HFFc6 (cell line): ENCODE measurements at regions not wholly inside any gene's neighbourhood (a gene's known extent, or its start where the extent isn't known, plus 50 kb on each side); places are given as distances from the start of the nearest gene placed in this dataset.

Experiments used
- DNase-seq: peaks from one replicate; pipeline ENCODE4 v3.0.0-alpha.2; 2018
- H3K27ac Mint-ChIP-seq: 2 replicates; pipeline ENCODE4 v1.8.0; 2020; ENCODE audit warnings: mild to moderate bottlenecking, mixed read lengths
- H3K27me3 Mint-ChIP-seq: 2 replicates; pipeline ENCODE4 v1.8.0; 2021; ENCODE audit warnings: mild to moderate bottlenecking, moderate library complexity, mixed read lengths; ENCODE audit not compliant: insufficient read depth
- H3K36me3 Mint-ChIP-seq: 2 replicates; pipeline ENCODE4 v1.8.0; 2021; ENCODE audit warnings: low read depth, mixed read lengths
- H3K4me1 Mint-ChIP-seq: 2 replicates; pipeline ENCODE4 v1.8.0; 2020; ENCODE audit warnings: low read depth, mixed read lengths
- H3K4me3 Mint-ChIP-seq: 2 replicates; pipeline ENCODE4 v1.8.0; 2020; ENCODE audit warnings: mild to moderate bottlenecking, moderate library complexity, mixed read lengths
- H3K9me3 Mint-ChIP-seq: 2 replicates; pipeline ENCODE4 v1.8.0; 2020; ENCODE audit warnings: mild to moderate bottlenecking, mixed read lengths
- TF ChIP-seq, protein P1 (sequence below): fragments of 200-600 bp; sonication (generic); IDR thresholded peaks from 2 replicates; pipeline ENCODE4 v1.5.0; 2021; ENCODE audit warnings: antibody characterized with exemption, mild to moderate bottlenecking

DNA sequence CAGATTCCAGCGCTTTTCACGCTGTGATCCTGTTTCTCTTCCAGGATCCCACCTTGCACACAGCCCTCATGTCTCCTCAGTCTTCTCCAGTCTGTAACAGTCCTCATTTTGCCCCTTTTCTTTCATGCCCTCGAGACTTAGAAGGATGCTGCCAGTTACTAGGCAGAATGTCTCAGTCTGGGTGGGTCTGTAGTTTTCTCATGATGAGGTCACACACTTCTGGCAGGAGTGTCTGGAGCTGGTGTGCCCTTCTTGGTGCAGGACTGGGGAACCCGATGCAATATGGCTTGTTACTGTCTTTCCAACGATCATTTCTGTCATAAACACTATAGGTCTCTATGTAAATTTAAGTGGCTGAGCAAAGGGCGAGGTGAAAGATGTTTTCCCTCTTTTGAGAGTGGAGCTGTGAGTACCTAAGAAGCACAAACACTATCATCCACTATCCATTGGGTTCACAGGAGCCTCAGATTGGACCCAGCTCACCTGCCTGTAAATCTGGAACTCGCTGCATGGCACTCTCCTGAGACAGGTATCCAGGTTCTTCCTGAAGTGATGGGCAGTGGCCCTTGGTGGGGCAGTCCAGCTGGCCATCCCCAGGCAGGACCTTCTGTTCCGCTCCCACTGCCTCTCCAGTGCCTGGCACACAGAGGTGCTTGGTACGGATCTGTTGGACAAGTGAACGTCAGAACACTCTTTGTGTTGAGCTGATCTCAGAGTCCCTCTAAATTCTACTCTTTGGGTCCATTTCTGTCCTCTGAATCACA, 64.3 kb upstream of the ZNF32 start:
- H3K9me3 Mint-ChIP-seq, result no peaks in the 10 kb centered on the region
- no peak for DNase-seq
- no peaks in the 10 kb centered on the region; the same call in none of the 2 replicates for H3K27me3 Mint-ChIP-seq
- H3K27ac Mint-ChIP-seq, result no peak overlapping the region
- no peak overlapping the region for H3K4me3 Mint-ChIP-seq
- peaks cover 11% of the 10 kb centered on the region for H3K4me1 Mint-ChIP-seq
- H3K36me3 Mint-ChIP-seq, result no peaks in the 10 kb centered on the region
- TF ChIP-seq, protein P1, sequence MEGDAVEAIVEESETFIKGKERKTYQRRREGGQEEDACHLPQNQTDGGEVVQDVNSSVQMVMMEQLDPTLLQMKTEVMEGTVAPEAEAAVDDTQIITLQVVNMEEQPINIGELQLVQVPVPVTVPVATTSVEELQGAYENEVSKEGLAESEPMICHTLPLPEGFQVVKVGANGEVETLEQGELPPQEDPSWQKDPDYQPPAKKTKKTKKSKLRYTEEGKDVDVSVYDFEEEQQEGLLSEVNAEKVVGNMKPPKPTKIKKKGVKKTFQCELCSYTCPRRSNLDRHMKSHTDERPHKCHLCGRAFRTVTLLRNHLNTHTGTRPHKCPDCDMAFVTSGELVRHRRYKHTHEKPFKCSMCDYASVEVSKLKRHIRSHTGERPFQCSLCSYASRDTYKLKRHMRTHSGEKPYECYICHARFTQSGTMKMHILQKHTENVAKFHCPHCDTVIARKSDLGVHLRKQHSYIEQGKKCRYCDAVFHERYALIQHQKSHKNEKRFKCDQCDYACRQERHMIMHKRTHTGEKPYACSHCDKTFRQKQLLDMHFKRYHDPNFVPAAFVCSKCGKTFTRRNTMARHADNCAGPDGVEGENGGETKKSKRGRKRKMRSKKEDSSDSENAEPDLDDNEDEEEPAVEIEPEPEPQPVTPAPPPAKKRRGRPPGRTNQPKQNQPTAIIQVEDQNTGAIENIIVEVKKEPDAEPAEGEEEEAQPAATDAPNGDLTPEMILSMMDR, result no peak

DNA sequence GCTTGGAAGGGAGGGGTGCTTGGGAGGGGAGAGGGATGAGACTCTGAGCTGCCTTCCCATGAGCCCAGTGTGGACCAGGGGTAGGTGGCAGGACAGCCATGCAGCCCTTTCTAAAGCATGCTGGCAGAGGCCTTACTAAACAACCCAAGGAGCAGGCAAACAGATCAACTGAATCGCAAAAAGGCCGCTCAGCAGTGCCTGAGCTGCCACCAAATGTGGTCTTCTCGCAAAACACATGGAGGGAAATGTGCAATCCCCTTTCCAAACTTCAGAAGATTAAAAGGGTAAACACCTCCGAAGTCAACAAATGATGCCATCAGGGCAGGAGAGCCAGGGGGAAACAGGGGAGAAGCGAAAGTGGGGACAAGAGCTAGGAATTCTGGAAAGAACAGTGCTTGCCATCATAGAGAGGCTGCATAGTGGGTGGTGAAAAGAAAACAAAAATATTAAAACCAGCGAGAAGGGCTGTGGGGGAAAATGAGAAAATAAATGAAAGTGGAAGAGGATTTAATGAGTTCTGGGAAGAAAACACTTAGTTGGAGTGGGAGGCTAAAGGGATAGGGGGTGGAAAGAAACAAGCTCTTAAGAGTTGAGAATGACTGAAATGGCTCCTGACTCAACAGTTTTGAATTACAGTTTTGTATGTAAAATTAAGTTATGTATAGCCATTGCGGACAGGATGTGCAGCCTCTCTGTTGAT, 62.2 kb upstream of the ZNF32 start:
- no peaks in the 10 kb centered on the region for H3K9me3 Mint-ChIP-seq
- no peak overlapping the region for H3K4me3 Mint-ChIP-seq
- H3K27me3 Mint-ChIP-seq, result no peaks in the 10 kb centered on the region; the same call in none of the 2 replicates
- TF ChIP-seq, protein P1, result no peak
- no peak for DNase-seq
- H3K36me3 Mint-ChIP-seq, result no peaks in the 10 kb centered on the region
- no peak overlapping the region for H3K27ac Mint-ChIP-seq
- H3K4me1 Mint-ChIP-seq, result peaks cover 14% of the 10 kb centered on the region

DNA sequence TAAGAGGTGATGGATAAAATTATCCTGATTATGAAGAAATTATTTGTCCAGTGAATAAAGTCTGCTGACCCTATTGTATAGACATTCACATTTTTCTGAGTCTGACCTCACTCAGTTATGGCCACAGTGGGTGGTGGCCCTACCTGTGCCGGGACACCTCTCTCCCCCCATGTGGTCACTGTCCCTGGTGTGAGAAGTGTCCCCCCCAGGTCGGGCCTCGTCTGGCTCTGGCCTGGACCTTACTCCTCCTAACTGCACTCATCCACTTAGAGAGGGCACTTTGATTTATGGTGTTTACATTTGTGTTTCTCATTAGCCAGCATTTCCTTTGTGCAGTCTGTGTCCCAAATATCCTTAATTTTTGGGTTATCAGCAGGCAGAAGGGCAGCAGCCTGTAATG, 59.6 kb upstream of the ZNF32 start:
- Mint-ChIP-seq H3K4me1 (peaks cover 14% of the 10 kb centered on the region), H3K9me3 (no peaks in the 10 kb centered on the region), H3K27me3 (peaks cover 2% of the 10 kb centered on the region), H3K27ac (no peak overlapping the region), H3K4me3 (no peak overlapping the region), H3K36me3 (no peaks in the 10 kb centered on the region)
- TF ChIP-seq, protein P1, result no peak
- DNase-seq, result no peak

DNA sequence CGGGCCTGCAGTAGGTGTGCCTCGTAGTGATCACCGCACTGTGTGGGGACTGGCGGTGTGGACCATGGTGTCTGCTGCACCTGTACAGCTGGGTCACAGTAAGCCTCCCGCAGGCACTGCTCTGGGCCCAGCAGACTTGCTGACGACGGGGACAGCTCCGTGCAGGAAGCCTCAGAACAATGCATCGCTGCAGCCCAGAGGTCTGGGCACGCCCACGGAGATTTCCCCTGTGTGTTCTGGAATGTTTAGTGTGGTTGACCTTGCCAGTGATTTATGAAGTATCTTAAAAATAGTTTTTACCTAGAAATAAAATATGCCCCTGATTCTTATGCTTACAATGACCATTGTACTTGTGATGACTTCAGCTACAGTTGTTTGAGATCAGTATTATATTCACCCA, 59.1 kb upstream of the ZNF32 start:
- Mint-ChIP-seq H3K4me3 (no peak overlapping the region), H3K27ac (no peak overlapping the region), H3K4me1 (peaks cover 11% of the 10 kb centered on the region), H3K9me3 (no peaks in the 10 kb centered on the region), H3K27me3 (peaks cover 2% of the 10 kb centered on the region), H3K36me3 (no peaks in the 10 kb centered on the region)
- TF ChIP-seq, protein P1, result no peak
- no peak for DNase-seq

DNA sequence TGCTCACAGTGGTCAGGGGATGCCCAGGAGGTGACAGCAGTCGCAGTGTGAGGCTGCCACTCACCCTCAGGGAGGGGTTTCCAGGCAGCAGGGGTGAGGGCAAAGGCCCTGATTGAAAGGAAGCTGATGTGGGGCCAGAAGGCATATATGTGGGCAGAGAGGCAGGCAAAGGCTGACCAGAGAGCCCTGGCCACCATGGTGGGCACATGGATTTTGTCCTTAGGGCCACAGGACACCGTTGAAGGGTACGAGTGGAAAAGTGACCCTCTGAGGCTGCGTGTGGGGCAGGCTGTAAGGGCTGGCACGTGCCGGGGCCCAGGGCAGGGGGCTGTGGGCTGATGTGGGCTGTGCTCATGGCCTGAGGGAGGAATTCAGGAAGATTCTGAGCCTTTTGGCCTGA, 57.5 kb upstream of the ZNF32 start:
- peaks cover 2% of the 10 kb centered on the region for H3K27me3 Mint-ChIP-seq
- no peaks in the 10 kb centered on the region for H3K36me3 Mint-ChIP-seq
- TF ChIP-seq, protein P1, result no peak
- DNase-seq, result no peak
- H3K4me1 Mint-ChIP-seq, result peaks cover 9% of the 10 kb centered on the region
- no peaks in the 10 kb centered on the region for H3K9me3 Mint-ChIP-seq
- H3K27ac Mint-ChIP-seq, result no peak overlapping the region
- H3K4me3 Mint-ChIP-seq, result no peak overlapping the region
